Naive thymus-derived CD8-positive, alpha-beta T cell (primary cell): ENCODE measurements at regions not wholly inside any gene's neighbourhood (a gene's known extent, or its start where the extent isn't known, plus 50 kb on each side); places are given as distances from the start of the nearest gene placed in this dataset.

Experiments
- ATAC-seq, 2 donors: fragments of 150-1000 bp; cut with Tn5 transposase in 1 of 2; sonication (Bioruptor Pico), chemical (Tn5 transposase) in 1 of 2; 1 replicate in 1 of 2; 2 replicates in 1 of 2; pipeline ENCODE4 v1.10.0; 2021; ENCODE audit warnings: mild to moderate bottlenecking in 2 of 2, moderate library complexity in 2 of 2
- POLR2A ChIA-PET: fragments of 350-600 bp; sonication (Branson Sonifier 250); formaldehyde crosslinking; loops from one replicate; lab custom pipeline; 2021; ENCODE audit warnings: antibody characterized with exemption; lab: Charles Lee
- DNase-seq, 10 donors: peaks; one replicate each; pipeline versions ENCODE4 v3.0.0 to v3.0.0-alpha.2; 2020 to 2022
- H3K27ac Mint-ChIP-seq, 10 donors: one replicate each; pipeline ENCODE4 v1.8.0; 2020 to 2022; ENCODE audit warnings: mild to moderate bottlenecking in 10 of 10, mixed read lengths in 10 of 10, moderate library complexity in 4 of 10, inconsistent platforms in 1 of 10
- H3K27me3 Mint-ChIP-seq, 5 donors: one replicate each; pipeline ENCODE4 v1.8.0; 2021 to 2022; ENCODE audit warnings: mixed read lengths in 5 of 5
- H3K36me3 Mint-ChIP-seq, 3 donors: one replicate each; pipeline ENCODE4 v1.8.0; 2020 to 2022; ENCODE audit warnings: mixed read lengths in 3 of 3, mild to moderate bottlenecking in 2 of 3, inconsistent platforms in 1 of 3
- H3K4me1 Mint-ChIP-seq, 4 donors: one replicate each; pipeline ENCODE4 v1.8.0; 2021 to 2022; ENCODE audit warnings: mixed read lengths in 4 of 4
- H3K4me3 Mint-ChIP-seq, 10 donors: one replicate each; pipeline ENCODE4 v1.8.0; 2020 to 2022; ENCODE audit warnings: mild to moderate bottlenecking in 10 of 10, mixed read lengths in 10 of 10, moderate library complexity in 6 of 10, inconsistent platforms in 1 of 10
- H3K9me3 Mint-ChIP-seq, 9 donors: one replicate each; pipeline ENCODE4 v1.8.0; 2020 to 2022; ENCODE audit warnings: mixed read lengths in 9 of 9, mild to moderate bottlenecking in 3 of 9, inconsistent platforms in 1 of 9, moderate library complexity in 1 of 9

DNA sequence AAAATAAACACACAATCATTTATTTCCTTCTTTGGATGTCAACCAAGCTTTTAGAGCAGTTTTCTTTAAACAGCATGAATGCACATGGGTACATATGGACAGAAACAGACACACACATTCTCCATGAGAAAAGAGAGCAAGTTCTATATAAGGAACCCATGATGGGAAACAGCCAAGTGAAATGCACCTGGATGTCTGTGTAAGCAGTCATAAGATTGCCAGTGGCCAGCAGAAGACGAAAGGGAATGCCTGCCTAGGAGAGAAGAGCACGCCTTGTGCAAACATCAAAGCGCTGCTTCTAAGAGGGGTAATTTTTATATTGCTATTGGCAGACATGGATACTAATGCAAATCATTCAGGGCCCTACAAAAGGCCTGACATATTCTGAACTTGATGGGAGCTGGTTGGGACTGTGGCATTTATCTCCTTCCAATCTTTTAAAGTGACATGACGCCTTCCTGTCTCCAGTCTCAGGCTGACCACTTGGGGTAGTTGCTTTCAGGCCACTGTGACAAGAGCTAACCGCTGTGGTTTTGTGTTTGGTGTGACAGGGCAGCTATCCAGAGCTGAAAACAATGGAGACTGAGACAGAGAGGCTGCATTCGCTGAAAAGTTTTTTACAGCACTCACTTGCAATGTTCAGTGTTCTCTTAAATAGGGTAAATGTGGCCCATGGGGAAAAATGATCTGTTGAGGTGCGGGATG lies 75.0 kb upstream of the DPT start:
- Mint-ChIP-seq H3K4me1 (no peaks in the 10 kb centered on the region), H3K27me3 (peaks cover 0 to 8% (median 3%) of the 10 kb centered on the region in 5 donors), H3K4me3 (no peak overlapping the region), H3K36me3 (no peaks in the 10 kb centered on the region), H3K27ac (no peak overlapping the region), H3K9me3 (no peaks in the 10 kb centered on the region)
- POLR2A ChIA-PET, result no interaction called here
- ATAC-seq, result no peak
- DNase-seq, result no peak

DNA sequence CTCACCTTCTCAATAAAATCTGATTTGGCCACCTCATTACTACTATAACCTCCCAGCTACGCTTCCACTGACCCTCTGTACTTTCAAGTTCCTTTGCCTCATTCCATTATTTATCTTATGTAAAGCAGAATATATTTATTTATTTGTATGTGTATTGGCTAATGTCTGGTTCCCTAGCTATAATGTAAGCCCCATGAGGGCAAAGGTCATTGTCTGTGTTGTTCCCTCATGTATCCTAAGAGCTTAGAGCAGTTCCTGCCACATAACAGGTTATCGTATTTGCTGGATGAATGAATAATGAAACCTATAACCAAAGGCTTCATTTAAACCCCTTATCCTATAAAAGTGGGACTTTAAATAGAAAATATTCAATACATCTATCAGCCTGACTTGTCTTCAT lies 77.9 kb upstream of the DPT start:
- peaks cover 0 to 11% (median 4%) of the 10 kb centered on the region in 5 donors for H3K27me3 Mint-ChIP-seq
- no peaks in the 10 kb centered on the region for H3K36me3 Mint-ChIP-seq
- no peak for ATAC-seq
- no peak overlapping the region for H3K4me3 Mint-ChIP-seq
- no peaks in the 10 kb centered on the region for H3K4me1 Mint-ChIP-seq
- no peak overlapping the region for H3K27ac Mint-ChIP-seq
- no peaks in the 10 kb centered on the region for H3K9me3 Mint-ChIP-seq
- POLR2A ChIA-PET, result no interaction called here
- no peak for DNase-seq

DNA sequence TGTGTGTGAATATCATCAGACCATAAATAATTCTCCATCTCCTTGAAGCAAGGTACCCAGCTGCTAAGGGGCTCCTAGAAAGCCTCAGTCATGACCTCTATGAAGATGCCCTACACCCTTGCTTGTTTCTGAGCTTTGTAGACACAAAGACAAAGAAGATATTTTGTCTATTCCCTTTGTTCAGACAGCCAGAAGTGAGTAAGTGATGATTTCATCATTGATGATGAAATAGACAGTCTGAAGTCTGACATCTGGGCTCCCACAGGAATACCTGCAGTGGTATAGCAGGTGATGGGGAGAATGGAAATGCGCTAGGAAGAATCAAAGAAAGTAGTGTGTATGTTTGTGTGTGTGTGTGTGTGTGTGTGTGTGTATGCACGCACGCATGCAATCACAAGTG lies 82.2 kb upstream of the DPT start:
- no peak for DNase-seq
- H3K4me3 Mint-ChIP-seq, result no peak overlapping the region
- POLR2A ChIA-PET, result no interaction called here
- H3K27ac Mint-ChIP-seq, result no peak overlapping the region
- peaks cover 0 to 15% (median 4%) of the 10 kb centered on the region in 5 donors for H3K27me3 Mint-ChIP-seq
- H3K36me3 Mint-ChIP-seq, result no peaks in the 10 kb centered on the region
- no peaks in the 10 kb centered on the region for H3K9me3 Mint-ChIP-seq
- ATAC-seq, result no peak
- H3K4me1 Mint-ChIP-seq, result no peaks in the 10 kb centered on the region

DNA sequence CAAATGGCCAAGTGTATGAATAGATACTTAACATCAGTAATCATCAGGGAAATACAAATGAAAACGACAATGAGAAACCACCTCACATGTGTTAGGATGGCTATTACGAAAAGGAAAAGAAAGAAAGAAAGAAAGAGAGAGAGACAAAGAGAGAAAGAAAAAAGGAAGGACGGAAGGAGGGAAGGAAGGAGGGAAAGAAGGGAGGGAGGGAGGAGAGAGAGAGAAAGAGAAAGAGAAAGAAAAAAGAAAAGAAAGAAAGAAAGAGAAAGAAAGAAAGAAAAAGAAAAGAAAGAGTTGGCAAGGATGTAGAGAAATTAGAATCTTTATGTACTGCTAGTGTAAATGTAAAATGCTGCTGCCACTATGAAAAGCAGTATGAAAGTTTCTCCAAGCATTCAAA lies 90.7 kb upstream of the DPT start:
- Mint-ChIP-seq H3K27ac (no peak overlapping the region), H3K9me3 (peaks cover 0 to under 1% (median 0%) of the 10 kb centered on the region in 9 donors), H3K4me3 (no peak overlapping the region), H3K4me1 (peaks cover 0 to 7% (median 3%) of the 10 kb centered on the region in 4 donors), H3K36me3 (no peaks in the 10 kb centered on the region), H3K27me3 (peaks cover 0 to 3% (median 0%) of the 10 kb centered on the region in 5 donors)
- no peak for ATAC-seq
- DNase-seq, result no peak
- POLR2A ChIA-PET, result no interaction called here

DNA sequence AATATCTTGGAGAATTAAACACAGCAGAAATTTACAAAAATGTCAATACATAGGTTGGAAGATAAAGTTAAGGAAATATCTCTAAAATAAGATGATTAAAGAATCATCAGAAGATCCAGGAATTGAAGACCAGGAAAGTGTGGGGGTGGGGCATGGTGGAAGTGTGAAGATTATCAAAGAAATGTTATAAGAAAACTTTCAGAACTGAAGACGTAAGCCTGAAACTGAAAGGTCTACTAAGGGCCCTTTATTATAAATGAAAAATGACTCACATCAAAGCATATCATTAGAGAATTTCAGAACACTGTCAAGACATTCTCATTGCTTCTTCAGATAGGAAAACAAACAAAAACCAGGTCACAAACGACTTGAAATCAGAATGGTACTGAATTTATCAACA lies 92.4 kb upstream of the DPT start:
- ATAC-seq, result no peak

DNA sequence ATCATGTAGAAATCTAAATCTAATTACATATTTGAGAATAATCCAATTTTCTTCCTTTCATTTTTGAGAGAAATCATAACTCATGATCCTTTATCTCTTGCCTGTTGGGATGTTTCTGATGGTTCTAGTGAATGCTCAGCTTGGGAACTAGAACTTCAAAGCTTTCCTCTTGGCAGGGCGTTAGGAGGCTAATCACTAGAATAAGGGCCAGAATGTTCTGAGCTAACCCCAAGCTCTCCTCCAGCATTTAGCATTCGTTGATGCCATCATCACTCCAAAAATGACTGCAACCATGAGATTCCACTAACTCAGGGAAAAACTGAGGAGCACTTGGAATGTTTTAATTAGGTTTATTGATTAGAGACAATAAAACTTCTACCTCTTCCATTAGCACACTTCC lies 93.9 kb upstream of the DPT start:
- Mint-ChIP-seq H3K27ac (no peak overlapping the region), H3K27me3 (no peaks in the 10 kb centered on the region), H3K36me3 (no peaks in the 10 kb centered on the region), H3K4me1 (peaks cover 0 to 8% (median 3%) of the 10 kb centered on the region in 4 donors), H3K4me3 (no peak overlapping the region), H3K9me3 (peaks cover 0 to 3% (median 0%) of the 10 kb centered on the region in 9 donors)
- no peak for DNase-seq
- POLR2A ChIA-PET, result no interaction called here
- ATAC-seq, result no peak

More for the DNA sequence above, 92.4 kb upstream of the DPT start:
- Mint-ChIP-seq H3K27me3 (no peaks in the 10 kb centered on the region), H3K9me3 (peaks cover 0 to 3% (median 0%) of the 10 kb centered on the region in 9 donors), H3K4me1 (peaks cover 0 to 8% (median 3%) of the 10 kb centered on the region in 4 donors), H3K36me3 (no peaks in the 10 kb centered on the region), H3K4me3 (no peak overlapping the region), H3K27ac (no peak overlapping the region)
- DNase-seq, result no peak
- POLR2A ChIA-PET, result no interaction called here

DNA sequence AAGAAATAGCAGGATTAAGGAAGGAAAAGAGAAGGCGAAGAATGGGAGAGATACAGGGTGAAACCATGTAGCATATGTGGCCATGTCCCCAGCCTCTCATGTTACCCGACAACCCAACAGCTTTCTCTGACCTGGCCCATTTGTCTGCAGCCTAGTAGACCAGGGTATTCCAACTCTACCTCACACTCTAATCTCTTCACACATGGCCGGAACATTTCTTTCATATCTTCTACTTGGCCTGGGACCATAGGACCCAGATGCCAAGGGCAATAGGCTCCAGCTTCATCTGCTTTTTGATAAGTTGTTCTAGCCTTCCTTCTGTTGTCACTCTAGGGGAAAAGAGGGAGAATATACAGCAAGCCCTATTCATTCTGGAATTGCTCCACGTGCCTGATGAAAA lies 95.0 kb upstream of the DPT start:
- H3K27ac Mint-ChIP-seq, result no peak overlapping the region
- peaks cover 0 to 3% (median 0%) of the 10 kb centered on the region in 9 donors for H3K9me3 Mint-ChIP-seq
- H3K36me3 Mint-ChIP-seq, result no peaks in the 10 kb centered on the region
- no peak for ATAC-seq
- H3K4me1 Mint-ChIP-seq, result peaks cover 0 to 8% (median 3%) of the 10 kb centered on the region in 4 donors
- no peak overlapping the region for H3K4me3 Mint-ChIP-seq
- no peak for DNase-seq
- POLR2A ChIA-PET, result no interaction called here
- H3K27me3 Mint-ChIP-seq, result no peaks in the 10 kb centered on the region

DNA sequence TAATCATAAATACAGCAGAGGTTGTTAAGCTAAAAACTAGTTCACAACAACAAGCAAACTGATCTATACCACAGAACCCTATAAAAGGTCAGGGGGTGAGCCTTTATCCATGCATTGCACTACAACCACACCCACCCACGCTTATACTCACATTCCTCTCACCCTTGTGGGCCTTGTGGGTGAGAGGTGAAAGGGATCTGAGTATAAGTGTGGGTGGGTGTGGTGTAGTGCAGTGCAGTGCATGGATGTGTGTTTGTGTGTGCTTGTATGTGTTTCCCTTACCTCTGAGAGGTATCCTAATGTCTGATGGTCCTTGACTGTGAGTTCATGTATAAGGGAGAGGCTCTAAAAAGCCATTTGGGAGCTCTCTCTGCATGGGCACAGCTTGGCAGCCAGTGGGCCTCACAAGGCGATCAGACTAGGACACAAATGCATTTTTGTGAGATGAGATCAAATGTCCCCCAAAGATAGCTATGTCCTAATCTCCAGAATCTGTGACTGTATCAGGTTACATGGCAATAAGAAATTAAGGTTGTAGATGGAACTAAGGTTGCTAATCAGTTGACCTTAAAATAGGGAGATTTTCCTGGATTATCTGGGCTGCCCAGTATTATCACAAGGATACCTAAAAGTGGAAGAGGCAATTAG lies 95.5 kb upstream of the DPT start:
- H3K36me3 Mint-ChIP-seq, result no peaks in the 10 kb centered on the region
- POLR2A ChIA-PET, result no interaction called here
- no peak for ATAC-seq
- H3K27ac Mint-ChIP-seq, result no peak overlapping the region
- H3K4me3 Mint-ChIP-seq, result no peak overlapping the region
- no peaks in the 10 kb centered on the region for H3K27me3 Mint-ChIP-seq
- no peak for DNase-seq
- H3K4me1 Mint-ChIP-seq, result peaks cover 0 to 8% (median 2%) of the 10 kb centered on the region in 4 donors
- peaks cover 0 to 3% (median 0%) of the 10 kb centered on the region in 9 donors for H3K9me3 Mint-ChIP-seq

DNA sequence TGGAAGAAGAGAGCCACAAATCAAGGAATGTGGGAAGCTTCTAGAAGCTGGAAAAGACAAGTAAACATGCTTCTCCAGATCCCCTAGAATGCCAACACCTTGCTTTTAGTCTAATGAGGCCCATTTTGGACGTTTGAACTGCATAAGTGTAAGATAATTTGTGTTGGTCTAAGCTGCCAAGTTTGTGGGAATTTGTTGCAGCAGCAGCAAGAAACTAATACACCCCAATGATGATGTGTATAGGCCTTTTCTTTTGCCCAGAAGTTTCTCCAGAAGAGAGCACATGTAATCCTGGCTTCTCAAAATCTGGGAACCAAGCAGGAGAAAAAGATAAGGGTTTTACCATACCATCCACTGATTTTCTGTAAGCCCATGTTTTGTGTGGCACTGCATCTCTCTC lies 96.1 kb upstream of the DPT start:
- Mint-ChIP-seq H3K36me3 (no peaks in the 10 kb centered on the region), H3K4me3 (no peak overlapping the region), H3K27ac (no peak overlapping the region), H3K9me3 (peaks cover 0 to 3% (median 0%) of the 10 kb centered on the region in 9 donors), H3K27me3 (no peaks in the 10 kb centered on the region), H3K4me1 (peaks cover 0 to 8% (median 2%) of the 10 kb centered on the region in 4 donors)
- ATAC-seq (no peak), DNase-seq (no peak)
- POLR2A ChIA-PET, result no interaction called here

DNA sequence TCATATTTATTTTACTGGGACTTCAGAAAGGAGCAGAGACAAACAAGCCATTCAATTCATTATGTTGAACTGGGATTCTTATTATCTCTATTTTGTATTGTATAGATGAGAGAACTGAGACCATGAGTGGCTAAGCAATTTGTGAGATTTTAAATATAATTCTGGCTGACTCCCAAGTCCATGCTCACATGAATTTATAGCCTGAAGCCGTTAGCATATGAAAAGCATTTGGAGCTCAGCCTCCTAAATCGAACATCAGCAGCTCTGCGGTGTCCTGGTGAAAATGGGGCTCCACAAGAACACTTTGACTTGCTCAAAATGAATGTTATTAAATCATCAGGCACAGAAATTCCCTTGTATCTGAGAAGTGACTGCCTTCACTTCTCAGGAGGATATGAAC lies 96.8 kb upstream of the DPT start:
- Mint-ChIP-seq H3K36me3 (no peaks in the 10 kb centered on the region), H3K27ac (no peak overlapping the region), H3K4me1 (peaks cover 0 to 8% (median 2%) of the 10 kb centered on the region in 4 donors), H3K9me3 (peaks cover 0 to 3% (median 0%) of the 10 kb centered on the region in 9 donors), H3K4me3 (no peak overlapping the region), H3K27me3 (no peaks in the 10 kb centered on the region)
- DNase-seq (no peak), ATAC-seq (no peak)
- POLR2A ChIA-PET, result no interaction called here

DNA sequence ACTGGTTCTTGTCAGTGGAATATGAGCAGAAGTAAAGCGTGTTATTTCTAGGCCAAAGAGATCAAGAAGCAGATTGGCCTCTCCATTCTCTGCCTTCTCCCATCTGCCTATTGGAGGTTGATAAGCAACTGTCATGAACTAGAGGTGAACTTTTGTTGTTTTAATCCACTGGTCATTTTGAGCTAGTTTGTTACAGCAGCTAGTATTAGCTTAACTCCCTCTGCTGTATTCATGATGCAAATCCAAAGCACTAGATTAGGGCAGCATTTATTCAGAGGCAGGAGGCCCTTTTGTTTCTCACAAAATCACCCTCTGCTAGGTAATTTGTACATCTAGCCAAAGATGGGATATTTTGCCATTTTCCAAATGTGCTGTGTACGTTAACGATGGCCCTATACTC lies 97.3 kb upstream of the DPT start:
- peaks cover 0 to 8% (median 2%) of the 10 kb centered on the region in 4 donors for H3K4me1 Mint-ChIP-seq
- POLR2A ChIA-PET, result no interaction called here
- ATAC-seq, result no peak
- DNase-seq, result no peak
- H3K27ac Mint-ChIP-seq, result no peak overlapping the region
- H3K27me3 Mint-ChIP-seq, result no peaks in the 10 kb centered on the region
- no peaks in the 10 kb centered on the region for H3K36me3 Mint-ChIP-seq
- H3K9me3 Mint-ChIP-seq, result peaks cover 0 to 3% (median 0%) of the 10 kb centered on the region in 9 donors
- H3K4me3 Mint-ChIP-seq, result no peak overlapping the region

DNA sequence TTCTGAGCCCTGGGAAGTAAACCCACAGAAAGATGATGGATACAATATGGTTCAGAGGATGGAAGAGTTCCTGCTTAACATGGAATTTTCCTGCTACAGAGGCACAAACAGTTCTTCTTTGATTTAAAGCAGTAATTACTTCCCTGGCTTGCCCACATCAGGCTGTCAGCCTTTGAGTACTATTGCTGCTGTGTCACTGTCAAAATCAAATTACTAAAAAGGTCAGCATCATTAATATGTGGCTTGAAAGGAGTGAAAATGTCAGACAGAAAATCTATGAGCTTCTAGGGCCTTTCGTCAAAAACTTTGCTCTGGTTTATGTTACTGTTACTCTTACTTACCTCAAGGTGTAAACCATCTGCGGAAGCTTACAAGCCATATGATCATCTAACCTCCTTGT lies 98.6 kb upstream of the DPT start:
- peaks cover 0 to 3% (median 0%) of the 10 kb centered on the region in 9 donors for H3K9me3 Mint-ChIP-seq
- no peaks in the 10 kb centered on the region for H3K36me3 Mint-ChIP-seq
- ATAC-seq, result no peak
- no peak for DNase-seq
- H3K4me3 Mint-ChIP-seq, result no peak overlapping the region
- H3K27me3 Mint-ChIP-seq, result no peaks in the 10 kb centered on the region
- POLR2A ChIA-PET, result no interaction called here
- H3K4me1 Mint-ChIP-seq, result peaks cover 0 to 8% (median 3%) of the 10 kb centered on the region in 4 donors
- no peak overlapping the region for H3K27ac Mint-ChIP-seq

DNA sequence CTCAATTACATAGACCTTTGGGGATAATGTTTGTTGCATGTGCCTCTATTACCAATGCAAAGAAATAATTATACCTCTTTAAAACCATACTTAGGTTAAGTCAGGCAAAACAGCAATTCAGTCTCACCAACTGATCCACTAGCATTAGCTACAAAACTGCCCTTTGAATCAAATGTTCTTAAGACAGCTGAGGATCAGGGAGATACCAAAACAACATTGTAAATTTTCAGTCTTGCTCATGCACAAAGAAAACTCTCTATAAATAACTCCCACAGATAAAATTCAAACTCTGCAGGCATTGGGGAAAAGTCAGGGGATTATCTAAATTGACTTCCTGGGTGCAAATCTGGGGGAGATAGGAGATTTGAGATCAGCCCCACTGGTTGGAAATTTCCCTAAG lies 100.9 kb upstream of the DPT start:
- ATAC-seq (no peak), DNase-seq (no peak)
- Mint-ChIP-seq H3K9me3 (peaks cover 0 to under 1% (median 0%) of the 10 kb centered on the region in 9 donors), H3K36me3 (no peaks in the 10 kb centered on the region), H3K27ac (no peak overlapping the region), H3K4me3 (no peak overlapping the region), H3K27me3 (no peaks in the 10 kb centered on the region), H3K4me1 (peaks cover 10 to 22% (median 15%) of the 10 kb centered on the region in 4 donors)
- POLR2A ChIA-PET, result no interaction called here
